ENCODE measurements at regions not wholly inside any gene's neighbourhood (a gene's known extent, or its start where the extent isn't known, plus 50 kb on each side); places are given as distances from the start of the nearest gene placed in this dataset.

GRCh38 chr6:113169484-113169883, 687.7 kb upstream of the MARCKS start:
- DNase-seq (ENCODE audit: low read depth in 6 of 9, low spot score in 9 of 9) = no peak
- Histone ChIP-seq H3K4me3 (ENCODE audit: low read length in 2 of 2) (no peak overlapping the region), H3K9me3 (ENCODE audit: control insufficient read depth in 2 of 2, insufficient read depth in 1 of 2, low read length in 1 of 2) (no peaks in the 10 kb centered on the region), H3K36me3 (ENCODE audit: control insufficient read depth in 2 of 2, insufficient read depth in 2 of 2, low read length in 1 of 2) (no peaks in the 10 kb centered on the region), H3K27ac (ENCODE audit: low read depth in 1 of 2, low read length in 1 of 2) (no peak overlapping the region), H3K4me1 (ENCODE audit: control insufficient read depth in 2 of 2, insufficient read depth in 2 of 2, low read length in 2 of 2) (no peaks in the 10 kb centered on the region), H3K27me3 (ENCODE audit: control insufficient read depth in 2 of 2, insufficient read depth in 1 of 2, low read length in 1 of 2) (no peaks in the 10 kb centered on the region)
- WGBS = 99% methylated on average over 1 of the region's 1 CpG

DNA sequence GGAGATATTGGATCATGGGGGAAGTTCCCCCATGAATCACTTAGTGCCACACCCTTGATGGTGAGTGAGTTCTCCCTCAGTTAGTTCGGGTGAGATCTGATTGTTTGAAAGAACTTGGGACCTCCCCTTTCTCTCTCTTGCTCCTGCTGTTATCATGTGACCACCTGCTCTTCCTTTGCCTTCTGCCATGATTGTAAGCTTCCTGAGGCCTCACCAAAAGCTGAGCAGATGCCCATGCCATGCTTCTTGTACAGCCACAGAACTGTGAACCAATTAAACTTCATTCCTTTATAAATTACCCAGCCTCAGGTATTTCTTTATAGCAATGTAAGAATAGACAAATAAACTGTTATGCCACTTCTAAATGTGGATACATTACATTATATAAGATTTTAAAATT, 686.7 kb upstream of the MARCKS start:
- DNase-seq (ENCODE audit: low read depth in 6 of 9, low spot score in 9 of 9) = no peak
- 92% methylated on average over 1 of the region's 1 CpG for WGBS
- Histone ChIP-seq H3K9me3 (ENCODE audit: control insufficient read depth in 2 of 2, insufficient read depth in 1 of 2, low read length in 1 of 2) (no peaks in the 10 kb centered on the region), H3K36me3 (ENCODE audit: control insufficient read depth in 2 of 2, insufficient read depth in 2 of 2, low read length in 1 of 2) (no peaks in the 10 kb centered on the region), H3K4me1 (ENCODE audit: control insufficient read depth in 2 of 2, insufficient read depth in 2 of 2, low read length in 2 of 2) (no peaks in the 10 kb centered on the region), H3K27ac (ENCODE audit: low read depth in 1 of 2, low read length in 1 of 2) (no peak overlapping the region), H3K4me3 (ENCODE audit: low read length in 2 of 2) (no peak overlapping the region), H3K27me3 (ENCODE audit: control insufficient read depth in 2 of 2, insufficient read depth in 1 of 2, low read length in 1 of 2) (no peaks in the 10 kb centered on the region)

DNA sequence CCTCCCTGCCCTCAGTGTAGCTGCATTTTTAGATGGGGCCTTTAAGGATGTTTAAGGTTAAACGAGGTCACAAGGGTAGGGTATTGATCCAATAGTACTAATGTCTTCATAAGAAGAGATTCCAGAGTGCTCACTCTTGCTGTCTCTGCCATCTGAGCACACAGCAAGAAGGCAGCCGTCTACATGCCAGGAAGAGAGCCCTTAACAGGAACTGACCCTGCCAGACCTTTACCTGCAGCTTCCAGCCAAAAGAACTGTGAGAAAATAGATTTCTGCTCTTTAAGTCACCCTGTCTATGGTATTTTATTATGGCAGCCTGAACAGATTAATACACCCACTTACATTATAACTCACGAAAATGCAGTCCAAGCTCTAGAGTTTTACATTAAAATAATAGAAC, 685.3 kb upstream of the MARCKS start:
- no peaks in the 10 kb centered on the region for H3K27me3 ChIP-seq (ENCODE audit: control insufficient read depth in 2 of 2, insufficient read depth in 1 of 2, low read length in 1 of 2)
- 92% methylated on average over 3 of the region's 3 CpGs for WGBS
- no peaks in the 10 kb centered on the region for H3K4me1 ChIP-seq (ENCODE audit: control insufficient read depth in 2 of 2, insufficient read depth in 2 of 2, low read length in 2 of 2)
- no peaks in the 10 kb centered on the region for H3K9me3 ChIP-seq (ENCODE audit: control insufficient read depth in 2 of 2, insufficient read depth in 1 of 2, low read length in 1 of 2)
- no peak overlapping the region for H3K4me3 ChIP-seq (ENCODE audit: low read length in 2 of 2)
- DNase-seq (ENCODE audit: low read depth in 6 of 9, low spot score in 9 of 9) = no peak
- no peak overlapping the region for H3K27ac ChIP-seq (ENCODE audit: low read depth in 1 of 2, low read length in 1 of 2)
- no peaks in the 10 kb centered on the region for H3K36me3 ChIP-seq (ENCODE audit: control insufficient read depth in 2 of 2, insufficient read depth in 2 of 2, low read length in 1 of 2)

DNA sequence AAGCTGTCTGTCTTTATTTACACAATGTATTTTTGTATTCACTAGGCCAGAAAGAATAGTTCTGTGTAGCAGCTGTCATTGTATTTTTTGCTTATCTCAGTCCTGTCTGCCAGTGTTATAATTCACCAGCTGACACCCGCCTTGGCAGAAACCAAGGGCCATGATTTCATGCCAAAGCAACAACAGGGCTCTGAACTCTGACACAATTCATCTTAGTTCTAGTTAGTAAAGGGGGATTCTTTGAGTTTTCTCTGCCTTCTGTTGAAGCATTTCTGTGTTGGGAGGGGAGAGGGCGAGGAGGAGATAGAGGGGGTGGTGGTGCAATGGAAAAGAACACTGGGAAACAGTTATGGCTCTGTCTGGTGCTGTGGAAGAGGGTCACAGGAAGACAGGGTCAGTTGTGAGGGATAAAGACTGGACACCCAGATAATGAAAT, 684.6 kb upstream of the MARCKS start:
- DNase-seq (ENCODE audit: low read depth in 6 of 9, low spot score in 9 of 9) = no peak
- H3K27me3 ChIP-seq (ENCODE audit: control insufficient read depth in 2 of 2, insufficient read depth in 1 of 2, low read length in 1 of 2) = no peaks in the 10 kb centered on the region
- no peaks in the 10 kb centered on the region for H3K36me3 ChIP-seq (ENCODE audit: control insufficient read depth in 2 of 2, insufficient read depth in 2 of 2, low read length in 1 of 2)
- no peak overlapping the region for H3K27ac ChIP-seq (ENCODE audit: low read depth in 1 of 2, low read length in 1 of 2)
- no peak overlapping the region for H3K4me3 ChIP-seq (ENCODE audit: low read length in 2 of 2)
- 78% methylated on average over 2 of the region's 2 CpGs for WGBS
- H3K9me3 ChIP-seq (ENCODE audit: control insufficient read depth in 2 of 2, insufficient read depth in 1 of 2, low read length in 1 of 2) = no peaks in the 10 kb centered on the region
- H3K4me1 ChIP-seq (ENCODE audit: control insufficient read depth in 2 of 2, insufficient read depth in 2 of 2, low read length in 2 of 2) = no peaks in the 10 kb centered on the region

DNA sequence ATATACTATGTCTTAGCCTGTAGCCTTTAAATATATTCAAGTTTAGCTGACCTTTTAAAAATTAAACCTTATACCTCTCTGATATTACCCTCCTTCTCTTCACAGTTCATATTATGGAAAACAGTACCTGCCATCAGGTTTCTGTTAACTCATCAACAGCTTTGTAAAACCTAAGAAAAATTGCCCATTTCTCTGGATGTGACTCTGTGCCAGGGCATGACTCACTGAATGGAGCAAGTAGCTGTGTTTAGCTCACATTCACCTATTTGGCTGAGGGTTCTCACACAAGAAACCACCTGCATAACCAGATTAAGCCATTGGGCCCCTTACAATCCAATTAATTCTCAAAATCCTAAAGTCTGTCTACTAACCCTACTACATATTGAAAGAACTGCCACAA, 678.8 kb upstream of the MARCKS start:
- H3K27ac ChIP-seq (ENCODE audit: low read depth in 1 of 2, low read length in 1 of 2) = no peak overlapping the region
- H3K4me3 ChIP-seq (ENCODE audit: low read length in 2 of 2) = no peak overlapping the region
- no peaks in the 10 kb centered on the region for H3K4me1 ChIP-seq (ENCODE audit: control insufficient read depth in 2 of 2, insufficient read depth in 2 of 2, low read length in 2 of 2)
- H3K9me3 ChIP-seq (ENCODE audit: control insufficient read depth in 2 of 2, insufficient read depth in 1 of 2, low read length in 1 of 2) = no peaks in the 10 kb centered on the region
- no peaks in the 10 kb centered on the region for H3K36me3 ChIP-seq (ENCODE audit: control insufficient read depth in 2 of 2, insufficient read depth in 2 of 2, low read length in 1 of 2)
- H3K27me3 ChIP-seq (ENCODE audit: control insufficient read depth in 2 of 2, insufficient read depth in 1 of 2, low read length in 1 of 2) = no peaks in the 10 kb centered on the region
- DNase-seq (ENCODE audit: low read depth in 6 of 9, low spot score in 9 of 9) = no peak

- Histone ChIP-seq H3K36me3 (ENCODE audit: control insufficient read depth in 2 of 2, insufficient read depth in 2 of 2, low read length in 1 of 2) (no peaks in the 10 kb centered on the region), H3K9me3 (ENCODE audit: control insufficient read depth in 2 of 2, insufficient read depth in 1 of 2, low read length in 1 of 2) (no peaks in the 10 kb centered on the region), H3K27me3 (ENCODE audit: control insufficient read depth in 2 of 2, insufficient read depth in 1 of 2, low read length in 1 of 2) (no peaks in the 10 kb centered on the region), H3K4me1 (ENCODE audit: control insufficient read depth in 2 of 2, insufficient read depth in 2 of 2, low read length in 2 of 2) (no peaks in the 10 kb centered on the region), H3K27ac (ENCODE audit: low read depth in 1 of 2, low read length in 1 of 2) (no peak overlapping the region), H3K4me3 (ENCODE audit: low read length in 2 of 2) (no peak overlapping the region)
- DNase-seq (ENCODE audit: low read depth in 6 of 9, low spot score in 9 of 9) = no peak
- 96% methylated on average over 3 of the region's 3 CpGs for WGBS
These were observed 676.0 kb upstream of the MARCKS start for GRCh38 chr6:113181164-113181563.

GRCh38 chr6:113182370-113183141, 674.6 kb upstream of the MARCKS start:
- DNase-seq (ENCODE audit: low read depth in 6 of 9, low spot score in 9 of 9) = no peak
- H3K9me3 ChIP-seq (ENCODE audit: control insufficient read depth in 2 of 2, insufficient read depth in 1 of 2, low read length in 1 of 2) = no peaks in the 10 kb centered on the region
- WGBS = 84% methylated on average over 3 of the region's 3 CpGs
- no peak overlapping the region for H3K4me3 ChIP-seq (ENCODE audit: low read length in 2 of 2)
- no peaks in the 10 kb centered on the region for H3K36me3 ChIP-seq (ENCODE audit: control insufficient read depth in 2 of 2, insufficient read depth in 2 of 2, low read length in 1 of 2)
- no peak overlapping the region for H3K27ac ChIP-seq (ENCODE audit: low read depth in 1 of 2, low read length in 1 of 2)
- no peaks in the 10 kb centered on the region for H3K27me3 ChIP-seq (ENCODE audit: control insufficient read depth in 2 of 2, insufficient read depth in 1 of 2, low read length in 1 of 2)
- no peaks in the 10 kb centered on the region for H3K4me1 ChIP-seq (ENCODE audit: control insufficient read depth in 2 of 2, insufficient read depth in 2 of 2, low read length in 2 of 2)

DNA sequence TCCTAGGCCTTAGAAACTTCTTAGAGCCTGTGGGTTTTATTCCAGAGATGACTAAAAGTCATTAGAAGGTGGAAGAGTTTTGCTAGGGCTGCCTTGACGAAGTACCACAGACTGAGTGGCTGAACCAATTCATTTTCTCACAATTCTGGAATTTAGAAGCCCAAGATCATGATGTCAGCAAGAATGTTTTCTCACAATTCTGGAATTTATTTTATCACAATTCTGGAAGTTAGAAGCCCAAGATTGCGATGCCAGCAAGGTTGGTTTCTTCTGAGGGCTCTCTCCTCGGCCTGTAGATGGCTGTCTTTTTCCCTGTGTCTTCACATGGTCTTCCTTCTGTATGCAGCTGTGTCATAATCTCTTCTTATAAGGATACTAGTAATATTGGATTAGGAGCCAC, 672.9 kb upstream of the MARCKS start:
- no peak overlapping the region for H3K4me3 ChIP-seq (ENCODE audit: low read length in 2 of 2)
- DNase-seq (ENCODE audit: low read depth in 6 of 9, low spot score in 9 of 9) = no peak
- H3K4me1 ChIP-seq (ENCODE audit: control insufficient read depth in 2 of 2, insufficient read depth in 2 of 2, low read length in 2 of 2) = no peaks in the 10 kb centered on the region
- no peak overlapping the region for H3K27ac ChIP-seq (ENCODE audit: low read depth in 1 of 2, low read length in 1 of 2)
- WGBS = 91% methylated on average over 3 of the region's 3 CpGs
- H3K9me3 ChIP-seq (ENCODE audit: control insufficient read depth in 2 of 2, insufficient read depth in 1 of 2, low read length in 1 of 2) = no peaks in the 10 kb centered on the region
- no peaks in the 10 kb centered on the region for H3K36me3 ChIP-seq (ENCODE audit: control insufficient read depth in 2 of 2, insufficient read depth in 2 of 2, low read length in 1 of 2)
- H3K27me3 ChIP-seq (ENCODE audit: control insufficient read depth in 2 of 2, insufficient read depth in 1 of 2, low read length in 1 of 2) = no peaks in the 10 kb centered on the region

- WGBS = 90% methylated on average over 2 of the region's 2 CpGs
- Histone ChIP-seq H3K27ac (ENCODE audit: low read depth in 1 of 2, low read length in 1 of 2) (no peak overlapping the region), H3K27me3 (ENCODE audit: control insufficient read depth in 2 of 2, insufficient read depth in 1 of 2, low read length in 1 of 2) (no peaks in the 10 kb centered on the region), H3K36me3 (ENCODE audit: control insufficient read depth in 2 of 2, insufficient read depth in 2 of 2, low read length in 1 of 2) (no peaks in the 10 kb centered on the region), H3K4me1 (ENCODE audit: control insufficient read depth in 2 of 2, insufficient read depth in 2 of 2, low read length in 2 of 2) (no peaks in the 10 kb centered on the region), H3K9me3 (ENCODE audit: control insufficient read depth in 2 of 2, insufficient read depth in 1 of 2, low read length in 1 of 2) (no peaks in the 10 kb centered on the region), H3K4me3 (ENCODE audit: low read length in 2 of 2) (no peak overlapping the region)
- no peak for DNase-seq (ENCODE audit: low read depth in 6 of 9, low spot score in 9 of 9)
These were observed 672.4 kb upstream of the MARCKS start for GRCh38 chr6:113184736-113185135.

All from thymus (tissue), 11 donors.